Astrocyte of the cerebellum (primary cell): ENCODE measurements at regions not wholly inside any gene's neighbourhood (a gene's known extent, or its start where the extent isn't known, plus 50 kb on each side); places are given as distances from the start of the nearest gene placed in this dataset.

Experiments used
- DNase-seq: peaks from one replicate; pipeline ENCODE4 v3.0.0-alpha.2; 2011; ENCODE audit warnings: low read depth
- H3K4me3 ChIP-seq: 2 replicates; pipeline ENCODE4 v1.5.1; 2011; ENCODE audit warnings: mild to moderate bottlenecking, low read depth, low read length, moderate library complexity
- in situ Hi-C: cut with HindIII; loops from 2 replicates; pipeline ENCODE4 v1.10.0; 2017; ENCODE audit warnings: low sequenced_read_pairs
- TF ChIP-seq, protein P1 (sequence below): IDR thresholded peaks from 2 replicates; pipeline ENCODE4 v1.5.1; 2012; ENCODE audit warnings: low read length, low read depth, moderate library complexity, mild to moderate bottlenecking; ENCODE audit errors: missing control alignments

DNA sequence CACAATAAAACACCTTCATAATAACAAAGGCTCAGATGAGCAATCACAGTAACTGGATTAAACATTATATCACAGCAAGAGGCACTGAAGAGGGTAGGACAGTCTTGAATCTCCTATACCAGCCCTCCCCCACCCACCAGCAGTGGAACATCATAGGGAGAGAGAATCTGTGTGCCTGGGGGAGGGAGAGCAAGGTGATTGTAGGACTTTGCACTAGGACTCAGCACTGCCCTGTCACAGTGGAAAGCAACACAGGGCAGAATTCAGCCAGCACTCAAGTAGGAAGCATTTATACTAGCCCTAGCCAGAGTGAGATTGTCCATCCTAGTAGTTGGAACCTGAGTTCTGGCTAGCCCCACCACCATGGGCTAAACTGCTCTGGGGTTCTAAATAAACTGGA, 400.2 kb downstream of the HAO1 start:
- TF ChIP-seq, protein P1, sequence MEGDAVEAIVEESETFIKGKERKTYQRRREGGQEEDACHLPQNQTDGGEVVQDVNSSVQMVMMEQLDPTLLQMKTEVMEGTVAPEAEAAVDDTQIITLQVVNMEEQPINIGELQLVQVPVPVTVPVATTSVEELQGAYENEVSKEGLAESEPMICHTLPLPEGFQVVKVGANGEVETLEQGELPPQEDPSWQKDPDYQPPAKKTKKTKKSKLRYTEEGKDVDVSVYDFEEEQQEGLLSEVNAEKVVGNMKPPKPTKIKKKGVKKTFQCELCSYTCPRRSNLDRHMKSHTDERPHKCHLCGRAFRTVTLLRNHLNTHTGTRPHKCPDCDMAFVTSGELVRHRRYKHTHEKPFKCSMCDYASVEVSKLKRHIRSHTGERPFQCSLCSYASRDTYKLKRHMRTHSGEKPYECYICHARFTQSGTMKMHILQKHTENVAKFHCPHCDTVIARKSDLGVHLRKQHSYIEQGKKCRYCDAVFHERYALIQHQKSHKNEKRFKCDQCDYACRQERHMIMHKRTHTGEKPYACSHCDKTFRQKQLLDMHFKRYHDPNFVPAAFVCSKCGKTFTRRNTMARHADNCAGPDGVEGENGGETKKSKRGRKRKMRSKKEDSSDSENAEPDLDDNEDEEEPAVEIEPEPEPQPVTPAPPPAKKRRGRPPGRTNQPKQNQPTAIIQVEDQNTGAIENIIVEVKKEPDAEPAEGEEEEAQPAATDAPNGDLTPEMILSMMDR: no peak
- in situ Hi-C loops: no loop called here
- H3K4me3 ChIP-seq: no peak overlapping the region
- DNase-seq: no peak

GRCh38 chr20:7540923-7541322, 399.3 kb downstream of the HAO1 start:
- TF ChIP-seq, protein P1: no peak
- no peak for DNase-seq
- in situ Hi-C loops: no loop called here
- H3K4me3 ChIP-seq: no peak overlapping the region

DNA sequence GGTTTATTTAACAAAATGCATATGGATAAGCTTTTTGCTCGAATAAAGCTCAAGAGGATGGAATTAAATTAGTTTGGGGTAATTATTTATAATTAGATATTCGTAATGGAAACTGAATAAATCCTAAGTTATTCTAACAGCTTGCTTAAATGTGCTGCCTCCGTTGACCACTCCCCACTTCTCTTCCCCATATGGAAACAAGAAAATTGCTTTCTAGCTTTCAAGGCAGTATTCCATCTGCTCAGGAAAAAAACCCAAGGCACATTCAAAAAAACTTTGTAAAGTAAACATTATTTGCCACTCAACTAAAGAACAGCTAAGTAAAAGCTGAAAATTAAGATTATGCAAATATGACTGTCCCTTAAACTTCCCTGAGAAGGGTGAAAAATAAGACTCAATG, 369.2 kb downstream of the HAO1 start:
- TF ChIP-seq, protein P1: no peak
- in situ Hi-C loops: no loop called here
- H3K4me3 ChIP-seq: no peak overlapping the region
- no peak for DNase-seq

DNA sequence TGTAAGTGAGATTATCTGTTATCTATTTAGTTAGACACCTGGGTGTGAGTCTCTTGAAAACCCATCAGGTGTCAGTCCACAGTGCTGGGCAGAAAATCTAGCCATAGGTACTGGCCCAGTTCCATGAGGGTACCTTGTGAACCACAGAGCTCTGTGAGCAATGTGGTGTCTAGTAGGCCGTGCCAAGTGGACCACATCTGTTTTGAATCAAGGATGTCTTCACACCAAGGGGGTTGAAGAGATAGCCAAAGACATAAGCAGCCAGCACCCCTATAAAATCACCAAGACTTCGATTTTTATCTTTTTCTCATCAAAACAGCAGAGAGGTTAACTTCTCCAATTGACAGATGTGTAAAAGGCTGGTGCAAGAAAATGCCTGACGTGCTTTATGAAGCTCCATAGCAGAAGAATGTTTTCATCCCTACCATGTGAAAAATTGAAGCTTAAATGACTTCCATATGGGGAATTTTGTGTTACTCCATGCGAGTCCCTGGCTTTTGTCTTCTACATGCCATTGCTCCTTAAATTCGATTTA, 368.7 kb downstream of the HAO1 start:
- DNase-seq: no peak
- TF ChIP-seq, protein P1: no peak
- in situ Hi-C loops: no loop called here
- no peak overlapping the region for H3K4me3 ChIP-seq

GRCh38 chr20:7579888-7580287, 360.4 kb downstream of the HAO1 start:
- in situ Hi-C loops: no loop called here
- DNase-seq: no peak
- TF ChIP-seq, protein P1: no peak
- H3K4me3 ChIP-seq: no peak overlapping the region

GRCh38 chr20:7585126-7585679, 355.1 kb downstream of the HAO1 start:
- in situ Hi-C loops: no loop called here
- DNase-seq: no peak
- TF ChIP-seq, protein P1: no peak
- H3K4me3 ChIP-seq: no peak overlapping the region
